DOHH2 (cell line): ENCODE measurements at regions not wholly inside any gene's neighbourhood (a gene's known extent, or its start where the extent isn't known, plus 50 kb on each side); places are given as distances from the start of the nearest gene placed in this dataset.

Experiments used
- H3F3A ChIP-seq: fragments of 200-600 bp; sonication (generic), shearing (Covaris generic); 2 replicates; pipeline ENCODE4 v1.6.0; 2016; ENCODE audit warnings: antibody characterized with exemption, mild to moderate bottlenecking; ENCODE audit not compliant: control insufficient read depth, insufficient read depth
- H3K27ac ChIP-seq: fragments of 200-600 bp; sonication (generic); 2 replicates; pipeline ENCODE4 v1.5.1; 2014; ENCODE audit warnings: low read depth, mild to moderate bottlenecking, low read length, moderate library complexity
- H3K27me3 ChIP-seq: fragments of 200-600 bp; sonication (generic); 2 replicates; pipeline ENCODE4 v1.6.1; 2014; ENCODE audit warnings: mild to moderate bottlenecking, low read length, mixed read lengths; ENCODE audit not compliant: control insufficient read depth
- H3K36me3 ChIP-seq: fragments of 200-600 bp; sonication (generic); 2 replicates; pipeline ENCODE4 v1.6.1; 2014; ENCODE audit warnings: mild to moderate bottlenecking, low read length, moderate library complexity, mixed read lengths; ENCODE audit not compliant: control insufficient read depth
- H3K4me1 ChIP-seq: fragments of 200-600 bp; sonication (generic); 2 replicates; pipeline ENCODE4 v1.6.1; 2014; ENCODE audit warnings: mild to moderate bottlenecking, low read length, mixed read lengths; ENCODE audit not compliant: control insufficient read depth
- H3K4me2 ChIP-seq: fragments of 200-600 bp; sonication (generic); 2 replicates; pipeline ENCODE4 v1.6.0; 2014; ENCODE audit warnings: mild to moderate bottlenecking, low read length, moderate library complexity
- H3K4me3 ChIP-seq: fragments of 200-600 bp; sonication (generic); 2 replicates; pipeline ENCODE4 v1.5.1; 2014; ENCODE audit warnings: mild to moderate bottlenecking, low read length, mixed read lengths
- H3K79me2 ChIP-seq: fragments of 200-600 bp; sonication (generic); 2 replicates; pipeline ENCODE4 v1.6.1; 2014; ENCODE audit warnings: mild to moderate bottlenecking, low read length, mixed read lengths; ENCODE audit not compliant: control insufficient read depth
- H3K9me2 ChIP-seq: fragments of 200-600 bp; sonication (generic); replicated peaks from 2 replicates; pipeline ENCODE4 v1.6.1; 2014; ENCODE audit warnings: mild to moderate bottlenecking, low read length, mixed read lengths; ENCODE audit not compliant: control insufficient read depth
- H3K9me3 ChIP-seq: fragments of 200-600 bp; sonication (generic); 2 replicates; pipeline ENCODE4 v1.6.1; 2014; ENCODE audit warnings: antibody characterized with exemption, low read length, mixed read lengths; ENCODE audit not compliant: control insufficient read depth, insufficient read depth
- H4K20me1 ChIP-seq: fragments of 200-600 bp; sonication (generic); 2 replicates; pipeline ENCODE4 v1.6.0; 2014; ENCODE audit warnings: low read depth, mild to moderate bottlenecking, antibody characterized with exemption, low read length, moderate library complexity; ENCODE audit not compliant: control insufficient read depth, insufficient read depth
- EZH2phosphoT487 ChIP-seq: fragments of 200-600 bp; sonication (generic); IDR thresholded peaks from 2 replicates; pipeline ENCODE4 v1.6.1; 2017; ENCODE audit warnings: borderline replicate concordance, mild to moderate bottlenecking, antibody characterized with exemption, low read length, moderate library complexity, mixed read lengths
- TF ChIP-seq, protein P1 (sequence below): fragments of 200-600 bp; sonication (generic); IDR thresholded peaks from one replicate; pipeline ENCODE4 v1.5.1; 2014; ENCODE audit warnings: antibody characterized with exemption, mild to moderate bottlenecking, low read depth, low read length; ENCODE audit not compliant: poor library complexity, severe bottlenecking

DNA sequence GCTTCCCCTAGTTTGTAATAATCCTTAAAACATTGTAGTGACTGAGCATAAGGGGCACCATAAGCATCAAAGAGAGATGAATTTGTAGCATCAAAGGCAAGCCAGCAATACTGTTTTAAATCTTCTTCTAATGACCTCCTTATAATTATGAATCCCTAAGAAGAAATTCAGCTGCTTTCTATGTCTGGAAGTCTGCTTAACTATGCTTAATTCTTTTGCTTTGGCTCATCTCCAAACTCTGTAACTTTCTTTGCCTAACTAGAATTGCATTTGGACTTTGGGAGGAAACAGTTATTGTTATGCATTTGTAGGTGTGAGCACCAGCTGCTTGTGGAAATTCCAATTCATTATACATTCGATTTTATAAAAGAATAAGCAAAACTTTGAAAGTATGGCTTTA is 117.7 kb upstream of the SPATA16 start:
- H3K27me3 ChIP-seq = no peaks in the 10 kb centered on the region
- H3K27ac ChIP-seq = no peak overlapping the region
- H3K4me2 ChIP-seq = no peak overlapping the region
- H3K36me3 ChIP-seq = no peaks in the 10 kb centered on the region
- H3F3A ChIP-seq = no peaks in the 10 kb centered on the region
- no peaks in the 10 kb centered on the region for H3K9me2 ChIP-seq
- TF ChIP-seq, protein P1, sequence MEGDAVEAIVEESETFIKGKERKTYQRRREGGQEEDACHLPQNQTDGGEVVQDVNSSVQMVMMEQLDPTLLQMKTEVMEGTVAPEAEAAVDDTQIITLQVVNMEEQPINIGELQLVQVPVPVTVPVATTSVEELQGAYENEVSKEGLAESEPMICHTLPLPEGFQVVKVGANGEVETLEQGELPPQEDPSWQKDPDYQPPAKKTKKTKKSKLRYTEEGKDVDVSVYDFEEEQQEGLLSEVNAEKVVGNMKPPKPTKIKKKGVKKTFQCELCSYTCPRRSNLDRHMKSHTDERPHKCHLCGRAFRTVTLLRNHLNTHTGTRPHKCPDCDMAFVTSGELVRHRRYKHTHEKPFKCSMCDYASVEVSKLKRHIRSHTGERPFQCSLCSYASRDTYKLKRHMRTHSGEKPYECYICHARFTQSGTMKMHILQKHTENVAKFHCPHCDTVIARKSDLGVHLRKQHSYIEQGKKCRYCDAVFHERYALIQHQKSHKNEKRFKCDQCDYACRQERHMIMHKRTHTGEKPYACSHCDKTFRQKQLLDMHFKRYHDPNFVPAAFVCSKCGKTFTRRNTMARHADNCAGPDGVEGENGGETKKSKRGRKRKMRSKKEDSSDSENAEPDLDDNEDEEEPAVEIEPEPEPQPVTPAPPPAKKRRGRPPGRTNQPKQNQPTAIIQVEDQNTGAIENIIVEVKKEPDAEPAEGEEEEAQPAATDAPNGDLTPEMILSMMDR = no peak
- no peak for TF ChIP-seq EZH2phosphoT487
- no peak overlapping the region for H3K4me3 ChIP-seq
- H3K9me3 ChIP-seq = no peaks in the 10 kb centered on the region
- H4K20me1 ChIP-seq = no peaks in the 10 kb centered on the region
- no peaks in the 10 kb centered on the region for H3K4me1 ChIP-seq
- no peaks in the 10 kb centered on the region for H3K79me2 ChIP-seq

GRCh38 chr3:173257797-173258196 is 116.8 kb upstream of the SPATA16 start:
- Histone ChIP-seq H3K4me3 (no peak overlapping the region), H3K27ac (no peak overlapping the region), H3K9me2 (no peaks in the 10 kb centered on the region), H3K4me1 (no peaks in the 10 kb centered on the region), H3K36me3 (no peaks in the 10 kb centered on the region), H3K9me3 (no peaks in the 10 kb centered on the region), H3K4me2 (no peak overlapping the region), H4K20me1 (no peaks in the 10 kb centered on the region), H3K27me3 (no peaks in the 10 kb centered on the region), H3F3A (no peaks in the 10 kb centered on the region), H3K79me2 (no peaks in the 10 kb centered on the region)
- no peak for TF ChIP-seq EZH2phosphoT487
- TF ChIP-seq, protein P1 = no peak

DNA sequence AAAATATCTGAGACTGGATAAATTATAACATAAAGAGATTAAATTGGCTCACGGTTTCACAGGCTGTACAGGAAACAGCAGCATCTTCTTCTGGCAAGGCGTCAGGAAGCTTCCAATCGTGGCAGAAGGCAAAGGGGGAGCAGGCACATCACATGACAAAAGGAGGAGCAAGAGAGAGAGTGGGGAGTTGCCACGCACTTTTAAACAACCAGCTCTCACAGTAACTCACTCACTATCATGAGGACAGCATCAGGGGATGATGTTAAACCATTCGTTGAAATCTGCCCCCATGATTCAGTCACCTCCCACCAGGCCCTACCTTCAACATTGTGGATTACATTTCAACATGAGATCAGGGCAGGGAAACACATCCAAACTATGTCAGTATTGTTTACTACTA is 114.5 kb upstream of the SPATA16 start:
- no peaks in the 10 kb centered on the region for H3K9me2 ChIP-seq
- H3K4me3 ChIP-seq = no peak overlapping the region
- H3K79me2 ChIP-seq = no peaks in the 10 kb centered on the region
- no peaks in the 10 kb centered on the region for H3K9me3 ChIP-seq
- no peaks in the 10 kb centered on the region for H3K27me3 ChIP-seq
- no peak overlapping the region for H3K27ac ChIP-seq
- no peak overlapping the region for H3K4me2 ChIP-seq
- no peaks in the 10 kb centered on the region for H4K20me1 ChIP-seq
- TF ChIP-seq, protein P1 = no peak
- TF ChIP-seq EZH2phosphoT487 = no peak
- no peaks in the 10 kb centered on the region for H3F3A ChIP-seq
- H3K36me3 ChIP-seq = no peaks in the 10 kb centered on the region
- no peaks in the 10 kb centered on the region for H3K4me1 ChIP-seq

DNA sequence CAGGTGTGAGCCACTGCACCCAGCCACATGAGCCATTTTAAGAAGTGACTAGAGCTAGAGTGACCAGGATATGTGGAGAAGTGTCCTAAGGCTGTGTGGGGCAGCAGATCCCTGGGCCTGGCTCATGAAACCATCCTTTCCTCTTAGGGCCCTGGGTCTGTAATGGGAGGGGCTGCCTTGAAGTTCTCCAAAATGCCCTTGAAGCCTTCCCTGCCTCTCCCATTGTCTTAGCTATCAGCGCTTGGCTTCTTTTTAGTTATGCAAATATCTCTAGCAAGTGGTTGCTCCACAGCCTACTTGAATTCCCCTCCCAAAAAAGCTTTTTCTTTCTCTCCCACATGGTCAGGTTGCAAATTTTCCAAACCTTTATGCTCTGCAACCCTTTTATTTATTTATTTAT is 112.4 kb upstream of the SPATA16 start:
- Histone ChIP-seq H3K4me1 (no peaks in the 10 kb centered on the region), H3K27ac (no peak overlapping the region), H3K79me2 (no peaks in the 10 kb centered on the region), H3K9me3 (no peaks in the 10 kb centered on the region), H3F3A (no peaks in the 10 kb centered on the region), H3K4me2 (no peak overlapping the region), H3K4me3 (no peak overlapping the region), H4K20me1 (no peaks in the 10 kb centered on the region), H3K27me3 (no peaks in the 10 kb centered on the region), H3K9me2 (no peaks in the 10 kb centered on the region), H3K36me3 (no peaks in the 10 kb centered on the region)
- no peak for TF ChIP-seq EZH2phosphoT487
- TF ChIP-seq, protein P1 = no peak
